ENCODE measurements at regions not wholly inside any gene's neighbourhood (a gene's known extent, or its start where the extent isn't known, plus 50 kb on each side); places are given as distances from the start of the nearest gene placed in this dataset.

- FAIRE-seq (no peak), DNase-seq (ENCODE audit: low spot score) (no peak)
Measured at GRCh38 chr15:72923289-72923688, 129.0 kb upstream of the NEO1 start.

GRCh38 chr15:72920551-72920950 is 131.7 kb upstream of the NEO1 start:
- no peak for FAIRE-seq
- DNase-seq (ENCODE audit: low spot score), result no peak

- no peak for DNase-seq (ENCODE audit: low spot score)
- FAIRE-seq, result no peak
Measured at GRCh38 chr15:72919936-72920465, 132.3 kb upstream of the NEO1 start.

GRCh38 chr15:72916897-72917296 is 133.3 kb upstream of the ADPGK start:
- FAIRE-seq (no peak), DNase-seq (ENCODE audit: low spot score) (peak; percentile 59)

DNA sequence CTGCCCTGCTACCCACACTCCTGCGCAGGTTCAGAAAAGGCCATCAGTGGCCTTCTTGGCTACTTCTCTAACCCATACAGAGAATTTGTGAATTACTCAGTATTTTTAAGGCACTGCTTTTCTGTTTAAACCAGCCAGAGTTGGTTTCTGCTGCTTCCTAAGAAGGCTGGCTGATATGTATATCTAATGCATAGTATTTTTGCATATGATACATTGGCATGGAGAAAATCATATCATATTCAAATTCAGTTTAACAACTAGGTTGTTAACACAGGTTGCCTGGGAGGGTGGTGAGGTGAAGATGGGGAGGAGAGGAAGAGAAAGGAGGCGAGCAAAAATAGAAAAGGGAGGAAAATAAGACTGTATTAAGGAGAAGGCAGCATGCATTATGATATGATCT is 132.8 kb upstream of the ADPGK start:
- FAIRE-seq (no peak), DNase-seq (ENCODE audit: low spot score) (no peak)

DNA sequence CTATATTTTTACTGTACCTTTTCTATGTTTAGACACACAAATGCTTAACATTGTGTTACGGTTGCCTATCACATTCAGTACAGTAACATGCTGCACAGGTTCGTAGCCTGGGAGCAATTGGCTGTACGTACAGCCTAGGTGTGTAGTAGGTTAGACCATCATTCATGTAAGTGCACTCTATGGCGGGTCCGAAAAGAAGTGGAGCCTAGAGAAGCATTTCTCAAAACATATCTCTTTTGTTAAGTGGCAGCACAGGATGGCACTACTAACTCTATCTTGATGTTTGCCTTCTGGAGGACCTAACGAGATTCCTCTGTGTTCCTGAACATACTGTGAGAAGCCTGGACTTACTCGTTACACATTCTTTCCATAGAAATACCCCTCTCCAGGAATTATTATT is 132.3 kb upstream of the ADPGK start:
- FAIRE-seq, result no peak

DNA sequence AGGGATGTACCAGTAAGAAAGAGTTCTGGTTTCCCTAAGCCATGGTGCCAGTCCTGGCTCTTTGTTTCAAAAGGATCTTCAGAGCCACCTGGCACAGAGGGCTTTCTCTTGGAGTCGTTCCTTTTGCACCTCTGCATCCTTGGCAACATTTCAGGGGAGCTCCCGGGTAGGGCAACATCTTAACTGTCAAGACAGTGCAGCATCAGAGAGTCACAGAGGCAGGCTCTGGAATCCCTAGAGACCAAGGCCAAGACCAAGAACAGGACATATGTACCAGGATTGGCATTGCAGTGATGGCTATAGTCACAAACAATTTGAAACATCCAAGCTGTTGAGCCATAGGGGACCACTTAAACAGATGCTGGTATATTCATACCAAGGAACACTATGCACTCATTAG is 129.4 kb upstream of the ADPGK start:
- no peak for FAIRE-seq

More for the DNA sequence above, 132.3 kb upstream of the ADPGK start:
- DNase-seq (ENCODE audit: low spot score), result no peak

GRCh38 chr15:72912121-72912520 is 128.6 kb upstream of the ADPGK start:
- DNase-seq (ENCODE audit: low spot score) (no peak), FAIRE-seq (no peak)

More for the DNA sequence above, 129.4 kb upstream of the ADPGK start:
- no peak for DNase-seq (ENCODE audit: low spot score)

- FAIRE-seq (no peak), DNase-seq (ENCODE audit: low spot score) (no peak)
Measured at GRCh38 chr15:72911626-72912025, 128.1 kb upstream of the ADPGK start.

- FAIRE-seq (no peak), DNase-seq (ENCODE audit: low spot score) (no peak)
Measured at GRCh38 chr15:72908713-72909112, 125.2 kb upstream of the ADPGK start.

GRCh38 chr15:72907733-72908132 is 124.2 kb upstream of the ADPGK start:
- FAIRE-seq, result no peak
- DNase-seq (ENCODE audit: low spot score), result no peak

GRCh38 chr15:72902919-72903260 is 119.3 kb upstream of the ADPGK start:
- FAIRE-seq, result no peak
- no peak for DNase-seq (ENCODE audit: low spot score)

DNA sequence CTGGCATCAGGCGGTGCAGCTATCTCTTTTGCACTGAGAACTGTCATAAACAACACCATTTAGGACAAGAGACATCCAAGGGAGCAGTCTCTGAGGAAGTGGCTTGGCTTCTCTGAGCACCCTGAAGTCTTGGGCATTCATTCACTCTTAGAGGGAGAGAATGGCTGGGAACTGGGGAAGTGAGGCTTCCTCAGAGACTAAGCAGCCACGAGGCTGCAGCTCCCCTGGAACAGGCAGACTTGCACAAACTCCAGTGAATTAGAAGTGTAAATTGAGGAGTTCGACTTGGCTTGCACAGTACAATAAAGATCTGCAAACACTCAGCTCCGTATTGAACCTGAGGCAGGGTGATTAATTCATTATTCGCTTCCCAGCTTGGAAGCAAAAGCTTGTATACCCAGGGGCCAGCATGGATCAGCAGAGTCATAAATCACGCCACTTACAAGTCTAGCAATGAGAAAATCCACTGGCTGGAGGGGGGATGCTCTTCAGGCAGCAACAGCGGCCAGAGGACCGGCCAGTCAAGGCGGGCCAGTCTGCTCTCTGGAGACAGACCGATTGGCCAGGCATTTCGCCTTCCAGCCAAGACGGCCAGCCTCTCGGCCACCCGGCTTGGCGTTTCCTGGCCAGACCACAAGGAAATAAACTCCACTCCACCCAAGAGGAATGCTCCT is 118.8 kb upstream of the ADPGK start:
- DNase-seq (ENCODE audit: low spot score), result no peak
- FAIRE-seq, result no peak

GRCh38 chr15:72892986-72893385 is 109.4 kb upstream of the ADPGK start:
- FAIRE-seq (no peak), DNase-seq (ENCODE audit: low spot score) (no peak)

DNA sequence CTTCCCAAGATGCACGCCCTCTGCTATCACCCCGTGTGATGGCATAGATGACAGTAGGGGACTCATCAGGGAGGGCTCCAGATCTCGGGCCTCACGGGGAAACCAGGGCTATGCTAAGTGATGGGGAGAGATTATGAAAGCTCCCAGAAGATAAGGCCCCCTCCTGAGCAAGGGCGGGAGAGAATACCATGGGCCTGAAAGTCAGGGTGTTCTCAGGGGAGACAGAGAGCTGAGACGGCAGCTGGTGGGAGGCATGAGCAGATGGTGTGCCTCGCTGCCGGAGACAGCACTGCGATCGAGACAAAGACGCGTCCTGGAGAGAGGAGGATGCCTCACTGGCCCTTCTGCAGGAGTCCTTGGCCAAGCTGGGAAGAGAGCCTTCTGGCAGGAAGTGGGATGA is 106.5 kb upstream of the ADPGK start:
- no peak for FAIRE-seq

GRCh38 chr15:72889545-72889944 is 106.0 kb upstream of the ADPGK start:
- DNase-seq (ENCODE audit: low spot score), result no peak
- no peak for FAIRE-seq

More for the DNA sequence above, 106.5 kb upstream of the ADPGK start:
- DNase-seq (ENCODE audit: low spot score), result no peak

- no peak for FAIRE-seq
- no peak for DNase-seq (ENCODE audit: low spot score)
Measured at GRCh38 chr15:72888811-72889210, 105.3 kb upstream of the ADPGK start.

DNA sequence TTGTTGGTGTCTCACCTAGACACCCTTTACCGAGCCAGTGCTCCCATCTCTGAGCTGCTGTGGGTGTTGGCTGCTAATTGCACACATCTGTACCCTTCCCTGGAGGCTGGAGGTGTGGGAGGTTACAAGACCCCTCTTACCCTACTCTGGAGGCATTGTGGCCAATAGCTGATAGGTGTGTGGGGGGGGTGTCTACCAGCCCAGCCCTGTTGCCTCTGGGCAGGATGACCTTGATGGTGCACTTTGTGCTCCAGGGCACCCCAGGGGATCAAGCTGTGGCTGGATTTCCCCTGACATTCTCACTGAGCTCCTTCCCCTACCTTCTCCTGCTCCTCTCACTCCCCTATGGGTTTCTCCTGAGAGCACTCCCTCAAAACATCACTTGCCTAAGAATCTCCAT is 104.7 kb upstream of the ADPGK start:
- DNase-seq (ENCODE audit: low spot score) (no peak), FAIRE-seq (no peak)

- FAIRE-seq (no peak), DNase-seq (ENCODE audit: low spot score) (no peak)
Measured at GRCh38 chr15:72887376-72887775, 103.8 kb upstream of the ADPGK start.

DNA sequence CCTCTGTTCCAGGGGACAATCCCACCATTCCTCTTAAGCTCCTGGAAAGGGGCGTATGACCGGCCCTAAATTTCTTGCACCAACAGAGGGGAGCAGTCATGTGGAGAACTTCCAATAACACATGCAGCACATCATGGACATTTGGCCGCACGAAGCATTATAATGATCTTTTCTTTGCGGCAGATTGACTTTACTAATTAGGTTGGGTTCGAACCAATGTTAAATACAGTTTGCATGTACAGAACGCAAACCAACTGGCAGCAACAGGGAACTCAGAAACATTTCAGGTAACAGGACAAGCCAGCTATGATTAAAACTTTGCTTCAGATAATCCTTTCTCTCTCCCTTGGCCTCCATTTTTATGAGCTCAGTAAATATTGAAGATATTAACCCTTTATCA is 100.8 kb upstream of the ADPGK start:
- DNase-seq (ENCODE audit: low spot score), result no peak
- no peak for FAIRE-seq

DNA sequence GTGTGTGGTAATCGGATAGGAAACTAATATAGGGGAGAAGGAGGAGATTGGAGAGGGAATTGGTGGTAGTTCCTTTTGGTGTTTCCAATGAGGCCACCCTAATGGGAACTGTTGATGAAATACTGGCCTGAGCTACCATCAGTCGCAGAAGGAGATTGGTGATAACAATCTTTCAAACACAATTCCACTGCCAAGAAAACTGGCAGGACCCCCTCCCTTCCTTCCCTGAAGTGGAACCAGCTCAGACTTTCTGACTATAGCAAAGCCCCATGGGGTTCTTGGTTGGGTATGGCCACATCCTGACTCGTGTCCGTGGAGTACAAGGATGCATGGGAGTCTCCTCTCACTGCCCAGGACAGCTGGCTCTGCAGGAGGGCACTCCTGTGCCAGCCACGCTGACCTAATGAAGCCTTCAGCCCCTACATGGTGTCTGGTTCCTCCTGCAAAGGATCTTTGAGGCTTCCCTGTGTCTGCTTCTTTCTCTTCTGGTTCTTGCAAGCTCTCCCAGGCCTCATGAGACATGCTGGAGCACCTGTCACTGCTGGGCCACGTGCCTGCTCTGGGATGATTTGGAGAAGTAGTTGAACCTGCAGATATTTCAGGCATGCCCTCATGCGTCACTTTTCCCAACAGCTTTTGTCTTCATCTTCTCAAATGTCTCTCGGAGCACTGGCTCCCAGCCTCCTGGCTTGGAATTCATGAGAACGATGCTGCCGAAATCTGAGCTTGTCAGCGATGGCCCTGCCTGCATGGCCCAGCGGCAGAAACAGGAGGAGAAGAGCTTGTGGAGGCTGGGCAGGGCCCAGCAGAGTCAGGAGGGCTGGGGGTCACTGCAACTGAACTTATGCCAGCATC is 90.0 kb upstream of the ADPGK start:
- no peak for FAIRE-seq
- DNase-seq (ENCODE audit: low spot score), result no peak

DNA sequence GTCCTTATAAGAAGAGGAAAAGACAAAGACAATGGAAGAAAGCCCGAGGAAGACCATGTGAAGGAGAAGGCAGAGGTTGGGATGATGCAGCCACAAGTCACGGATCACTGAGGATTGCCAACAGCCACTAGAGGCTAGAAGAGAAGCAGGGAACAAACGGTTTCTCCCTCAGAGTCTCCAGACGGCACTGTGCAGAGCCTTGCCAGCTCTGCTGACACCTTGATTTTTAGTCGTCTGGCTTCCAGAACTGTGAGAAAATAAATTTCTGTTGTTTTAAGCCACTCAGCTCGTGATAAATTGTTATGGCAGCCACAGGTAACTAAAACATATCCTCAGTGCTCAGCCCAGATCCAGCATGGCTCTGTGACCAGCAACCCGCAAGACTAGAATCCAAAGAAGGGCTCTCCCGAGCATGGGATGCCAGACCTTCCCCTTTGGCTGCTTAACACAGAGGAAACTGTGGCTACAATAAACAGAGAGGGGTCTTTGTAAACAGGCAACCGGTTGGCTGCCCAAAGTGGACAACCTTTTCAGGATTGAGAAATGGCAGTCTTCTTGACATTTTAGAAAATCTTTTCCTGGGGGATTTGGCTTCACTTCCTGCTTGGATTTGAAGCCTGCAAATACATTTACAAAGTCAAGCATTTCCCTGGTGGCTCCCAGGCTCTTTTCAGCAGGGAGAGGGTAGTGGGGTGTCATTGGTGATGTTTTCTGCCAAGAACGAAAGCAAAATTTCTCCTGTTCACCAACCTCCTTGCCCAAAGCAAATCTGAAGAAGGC is 88.7 kb upstream of the ADPGK start:
- FAIRE-seq (no peak), DNase-seq (ENCODE audit: low spot score) (no peak)
